ENCODE measurements at regions not wholly inside any gene's neighbourhood (a gene's known extent, or its start where the extent isn't known, plus 50 kb on each side); places are given as distances from the start of the nearest gene placed in this dataset.
A peak's percentile ranks its signal among the peaks of the same experiment; 100 is the strongest.

GRCh38 chr7:115754226-115754625, 276.3 kb downstream of the TFEC start:
- DNase-seq: no peak
- Mint-ChIP-seq H3K9me3 (peaks cover 0 to 2% of the 10 kb centered on the region in 2 donors), H3K27ac (no peak overlapping the region), H3K4me3 (no peak overlapping the region), H3K4me1 (no peaks in the 10 kb centered on the region), H3K36me3 (no peaks in the 10 kb centered on the region), H3K27me3 (ENCODE audit: low read depth in 2 of 2) (no peaks in the 10 kb centered on the region)
- WGBS (ENCODE audit: insufficient coverage): 54% methylated on average over 1 of the region's 2 CpGs
- Histone ChIP-seq H3K4me1 (ENCODE audit: control insufficient read depth, insufficient read depth, low read length) (no peaks in the 10 kb centered on the region), H3K27ac (ENCODE audit: low read length) (no peak overlapping the region), H3K36me3 (ENCODE audit: control insufficient read depth, insufficient read depth, low read length) (no peaks in the 10 kb centered on the region), H3K9me3 (ENCODE audit: control insufficient read depth, insufficient read depth, low read length) (no peaks in the 10 kb centered on the region), H3K4me3 (ENCODE audit: low read length) (no peak overlapping the region), H3K27me3 (ENCODE audit: control insufficient read depth, insufficient read depth, low read length) (no peaks in the 10 kb centered on the region)
- ATAC-seq: no peak
- no peak for TF ChIP-seq CTCF (IDR thresholded peaks at IDR 0.05)
- intact Hi-C loops (cut with micrococcal nuclease): no loop called here

DNA sequence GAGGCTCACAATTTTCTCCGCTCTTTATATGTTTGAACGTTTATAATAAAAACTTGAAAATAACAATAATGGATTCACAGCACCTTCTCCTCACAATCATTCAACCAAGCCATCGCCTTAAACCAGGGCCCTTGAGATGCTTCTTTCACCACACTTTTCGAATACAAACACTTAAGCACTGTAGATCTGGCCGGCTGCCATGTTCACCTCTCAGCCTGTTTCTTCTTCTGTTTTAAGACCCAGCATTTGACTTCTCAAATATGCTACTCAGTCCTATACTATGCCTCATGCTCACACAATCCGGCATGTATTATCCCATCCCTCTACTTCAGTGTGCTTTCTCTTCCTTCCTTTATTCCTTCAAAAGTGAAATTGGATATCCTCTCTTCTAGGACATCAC, 280.6 kb downstream of the TFEC start:
- no peaks in the 10 kb centered on the region for H3K36me3 ChIP-seq (ENCODE audit: control insufficient read depth, insufficient read depth, low read length)
- no peaks in the 10 kb centered on the region for H3K36me3 Mint-ChIP-seq
- intact Hi-C loops (cut with micrococcal nuclease): no loop called here
- H3K27ac Mint-ChIP-seq: no peak overlapping the region
- no peak overlapping the region for H3K27ac ChIP-seq (ENCODE audit: low read length)
- 88% methylated on average over 6 of the region's 6 CpGs for WGBS (ENCODE audit: insufficient coverage)
- no peak for ATAC-seq
- no peak overlapping the region for H3K4me3 ChIP-seq (ENCODE audit: low read length)
- no peak for TF ChIP-seq CTCF (IDR thresholded peaks at IDR 0.05)
- no peaks in the 10 kb centered on the region for H3K27me3 Mint-ChIP-seq (ENCODE audit: low read depth in 2 of 2)
- H3K4me1 Mint-ChIP-seq: no peaks in the 10 kb centered on the region
- no peaks in the 10 kb centered on the region for H3K9me3 Mint-ChIP-seq
- no peaks in the 10 kb centered on the region for H3K27me3 ChIP-seq (ENCODE audit: control insufficient read depth, insufficient read depth, low read length)
- no peaks in the 10 kb centered on the region for H3K4me1 ChIP-seq (ENCODE audit: control insufficient read depth, insufficient read depth, low read length)
- no peaks in the 10 kb centered on the region for H3K9me3 ChIP-seq (ENCODE audit: control insufficient read depth, insufficient read depth, low read length)
- no peak overlapping the region for H3K4me3 Mint-ChIP-seq
- DNase-seq: no peak

- WGBS (ENCODE audit: insufficient coverage): 82% methylated on average over 3 of the region's 5 CpGs
- peak in 1 of 2 donors; percentile 19 for DNase-seq
- no peaks in the 10 kb centered on the region for H3K4me1 Mint-ChIP-seq
Measured at GRCh38 chr7:115748123-115748738, 282.3 kb downstream of the TFEC start.

More at GRCh38 chr7:115748123-115748738, 282.3 kb downstream of the TFEC start:
- H3K27ac Mint-ChIP-seq: no peak overlapping the region
- Histone ChIP-seq H3K4me3 (ENCODE audit: low read length) (no peak overlapping the region), H3K9me3 (ENCODE audit: control insufficient read depth, insufficient read depth, low read length) (no peaks in the 10 kb centered on the region), H3K4me1 (ENCODE audit: control insufficient read depth, insufficient read depth, low read length) (no peaks in the 10 kb centered on the region), H3K27me3 (ENCODE audit: control insufficient read depth, insufficient read depth, low read length) (no peaks in the 10 kb centered on the region), H3K27ac (ENCODE audit: low read length) (no peak overlapping the region), H3K36me3 (ENCODE audit: control insufficient read depth, insufficient read depth, low read length) (no peaks in the 10 kb centered on the region)
- TF ChIP-seq CTCF (IDR thresholded peaks at IDR 0.05): no peak
- no peak overlapping the region for H3K4me3 Mint-ChIP-seq
- no peaks in the 10 kb centered on the region for H3K27me3 Mint-ChIP-seq (ENCODE audit: low read depth in 2 of 2)
- ATAC-seq: no peak
- no peaks in the 10 kb centered on the region for H3K36me3 Mint-ChIP-seq
- no peaks in the 10 kb centered on the region for H3K9me3 Mint-ChIP-seq
- intact Hi-C loops (cut with micrococcal nuclease): no loop called here

Data from natural killer cell (primary cell).